ENCODE measurements at regions not wholly inside any gene's neighbourhood (a gene's known extent, or its start where the extent isn't known, plus 50 kb on each side); places are given as distances from the start of the nearest gene placed in this dataset.
A peak's percentile ranks its signal among the peaks of the same experiment; 100 is the strongest.
"Not testable (repeated sequence)": the region's sequence is repeated elsewhere in the genome, so short reads cannot be mapped to it uniquely, and the experiment has no call there.

GRCh38 chr2:43005245-43005974, 213.0 kb upstream of the HAAO start:
- peak; percentile 35 for DNase-seq (ENCODE audit: insufficient read length, low spot score, missing footprints)
- H3K4me2 ChIP-seq (ENCODE audit: insufficient read depth, low read length): no peak overlapping the region
- H3K27me3 ChIP-seq (ENCODE audit: insufficient read depth, low read length): no peaks in the 10 kb centered on the region
- no peaks in the 10 kb centered on the region for H3K4me1 ChIP-seq (ENCODE audit: insufficient read depth, low read length)
- H3K27ac ChIP-seq (ENCODE audit: low read depth, low read length): no peak overlapping the region
- no peaks in the 10 kb centered on the region for H4K20me1 ChIP-seq (ENCODE audit: insufficient read depth, low read length)
- H2AFZ ChIP-seq (ENCODE audit: low read length): no peak overlapping the region
- no peak for TF ChIP-seq CTCF (IDR thresholded peaks at IDR 0.05; ENCODE audit: extremely low read depth, low read depth, low read length)
- no peaks in the 10 kb centered on the region for H3K79me2 ChIP-seq (ENCODE audit: insufficient read depth, low read length)
- no peaks in the 10 kb centered on the region for H3K9me3 ChIP-seq (ENCODE audit: low read depth, low read length)
- H3K36me3 ChIP-seq (ENCODE audit: insufficient read depth, low read length): no peaks in the 10 kb centered on the region
- H3K4me3 ChIP-seq (ENCODE audit: insufficient read depth, low read length): no peak overlapping the region

GRCh38 chr2:43004879-43005244, 212.5 kb upstream of the HAAO start:
- Histone ChIP-seq H3K27ac (ENCODE audit: low read depth, low read length) (no peak overlapping the region), H3K36me3 (ENCODE audit: insufficient read depth, low read length) (no peaks in the 10 kb centered on the region), H3K9me3 (ENCODE audit: low read depth, low read length) (no peaks in the 10 kb centered on the region), H3K4me3 (ENCODE audit: insufficient read depth, low read length) (no peak overlapping the region), H3K4me2 (ENCODE audit: insufficient read depth, low read length) (no peak overlapping the region), H4K20me1 (ENCODE audit: insufficient read depth, low read length) (no peaks in the 10 kb centered on the region), H2AFZ (ENCODE audit: low read length) (no peak overlapping the region), H3K27me3 (ENCODE audit: insufficient read depth, low read length) (no peaks in the 10 kb centered on the region), H3K79me2 (ENCODE audit: insufficient read depth, low read length) (no peaks in the 10 kb centered on the region), H3K4me1 (ENCODE audit: insufficient read depth, low read length) (no peaks in the 10 kb centered on the region)
- TF ChIP-seq CTCF (IDR thresholded peaks at IDR 0.05; ENCODE audit: extremely low read depth, low read depth, low read length): no peak
- peak; percentile 22 for DNase-seq (ENCODE audit: insufficient read length, low spot score, missing footprints)

- H3K27ac ChIP-seq (ENCODE audit: low read depth, low read length); H3K4me1 ChIP-seq (ENCODE audit: insufficient read depth, low read length); H3K4me2 ChIP-seq (ENCODE audit: insufficient read depth, low read length); H4K20me1 ChIP-seq (ENCODE audit: insufficient read depth, low read length); H3K36me3 ChIP-seq (ENCODE audit: insufficient read depth, low read length); H3K4me3 ChIP-seq (ENCODE audit: insufficient read depth, low read length); DNase-seq (ENCODE audit: insufficient read length, low spot score, missing footprints); H3K79me2 ChIP-seq (ENCODE audit: insufficient read depth, low read length); H3K9me3 ChIP-seq (ENCODE audit: low read depth, low read length); H3K27me3 ChIP-seq (ENCODE audit: insufficient read depth, low read length); H2AFZ ChIP-seq (ENCODE audit: low read length): not testable (repeated sequence)
These were observed 211.9 kb upstream of the HAAO start for GRCh38 chr2:43004126-43004865.

GRCh38 chr2:43003702-43004101, 211.3 kb upstream of the HAAO start:
- DNase-seq (ENCODE audit: insufficient read length, low spot score, missing footprints): no peak
- Histone ChIP-seq H3K4me3 (ENCODE audit: insufficient read depth, low read length) (no peak overlapping the region), H3K4me1 (ENCODE audit: insufficient read depth, low read length) (no peaks in the 10 kb centered on the region), H3K9me3 (ENCODE audit: low read depth, low read length) (no peaks in the 10 kb centered on the region), H3K27ac (ENCODE audit: low read depth, low read length) (no peak overlapping the region), H4K20me1 (ENCODE audit: insufficient read depth, low read length) (no peaks in the 10 kb centered on the region), H3K27me3 (ENCODE audit: insufficient read depth, low read length) (no peaks in the 10 kb centered on the region), H2AFZ (ENCODE audit: low read length) (no peak overlapping the region), H3K4me2 (ENCODE audit: insufficient read depth, low read length) (no peak overlapping the region), H3K36me3 (ENCODE audit: insufficient read depth, low read length) (no peaks in the 10 kb centered on the region), H3K79me2 (ENCODE audit: insufficient read depth, low read length) (no peaks in the 10 kb centered on the region)
- no peak for TF ChIP-seq CTCF (IDR thresholded peaks at IDR 0.05; ENCODE audit: extremely low read depth, low read depth, low read length)

All from osteoblast (primary cell).